ENCODE measurements at regions not wholly inside any gene's neighbourhood (a gene's known extent, or its start where the extent isn't known, plus 50 kb on each side); places are given as distances from the start of the nearest gene placed in this dataset.

DNA sequence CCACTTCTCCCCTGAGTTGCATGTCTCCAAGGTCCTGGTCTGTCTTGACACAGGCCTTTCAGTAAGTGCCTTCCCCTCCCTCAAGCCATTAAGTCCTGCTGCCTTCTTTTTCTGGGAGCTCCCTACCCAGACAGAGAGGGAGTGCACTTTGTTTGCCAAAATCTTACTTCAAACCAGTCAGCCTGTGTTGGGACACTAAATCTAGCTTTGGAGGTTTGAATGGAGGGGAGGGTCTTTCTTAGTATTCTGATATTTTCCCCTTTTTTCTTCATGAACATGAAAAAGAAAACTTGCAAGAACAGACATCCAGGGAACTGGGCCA is 170.7 kb upstream of the PMEPA1 start:
- H3K27ac ChIP-seq (ENCODE audit: control insufficient read depth, insufficient read depth, low read length) = no peak overlapping the region
- no peak for DNase-seq (ENCODE audit: low read depth, low spot score)

DNA sequence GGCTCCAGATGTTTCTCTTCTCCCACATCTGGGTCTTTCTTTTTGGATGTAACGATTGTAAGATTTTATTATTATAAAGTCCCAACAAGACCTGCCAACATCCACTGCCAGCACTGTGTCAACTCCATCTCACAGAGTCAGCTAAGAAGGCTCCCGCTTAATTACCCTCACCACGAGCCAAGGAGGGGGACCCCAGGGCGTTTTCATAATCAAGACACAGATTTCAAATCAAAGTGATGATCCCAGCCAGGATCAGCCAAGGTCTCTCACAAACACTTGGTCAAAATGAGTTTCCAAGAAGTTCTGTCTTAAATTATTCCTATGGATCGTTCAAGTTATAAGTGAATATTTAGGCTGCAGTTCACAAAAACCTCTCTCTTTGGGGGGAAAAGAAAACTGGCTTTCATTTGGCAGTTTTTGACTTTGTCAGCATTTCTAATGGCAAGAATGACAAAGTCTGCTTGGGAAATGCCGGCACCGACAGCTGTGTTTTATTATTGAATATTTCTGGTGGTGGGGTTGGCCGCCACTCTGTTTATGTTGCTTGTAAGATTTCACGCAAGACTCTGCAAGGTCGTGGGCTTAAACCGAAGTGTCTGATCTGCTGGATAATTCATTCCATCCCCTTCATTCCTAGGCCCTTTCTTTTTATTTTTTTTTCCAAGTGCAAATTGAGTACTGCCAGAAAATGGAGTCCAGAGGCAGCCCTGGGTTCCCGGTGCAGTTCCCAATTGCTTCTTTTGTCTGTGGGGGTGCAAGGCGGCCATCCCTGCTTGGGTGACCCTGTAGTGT is 170.2 kb upstream of the PMEPA1 start:
- H3K9me1 ChIP-seq (ENCODE audit: control insufficient read depth, extremely low read depth, insufficient read depth, low read length) = no peaks in the 10 kb centered on the region
- H3K9ac ChIP-seq (ENCODE audit: control insufficient read depth, extremely low read depth, insufficient read depth, low read length) = no peak overlapping the region
- H3K9me3 ChIP-seq (ENCODE audit: control insufficient read depth, low read depth, low read length) = no peaks in the 10 kb centered on the region
- no peak overlapping the region for H3K4me3 ChIP-seq (ENCODE audit: control insufficient read depth in 2 of 3, extremely low read depth in 1 of 3, insufficient read depth in 2 of 3, low read depth in 1 of 3, low read length in 3 of 3)
- no peak overlapping the region for H3K27ac ChIP-seq (ENCODE audit: control insufficient read depth, insufficient read depth, low read length)
- DNase-seq (ENCODE audit: low read depth, low spot score) (no peak), FAIRE-seq (no peak)
- no peak overlapping the region for H2AFZ ChIP-seq (ENCODE audit: control insufficient read depth, low read length)
- H3K4me1 ChIP-seq (ENCODE audit: control insufficient read depth, extremely low read depth, insufficient read depth, low read length) = no peaks in the 10 kb centered on the region
- no peak overlapping the region for H3K4me2 ChIP-seq (ENCODE audit: control insufficient read depth, extremely low read depth, insufficient read depth, low read depth, low read length)
- peaks cover 5% of the 10 kb centered on the region for H4K20me1 ChIP-seq (ENCODE audit: control insufficient read depth, extremely low read depth, insufficient read depth, low read length)
- no peaks in the 10 kb centered on the region for H3K36me3 ChIP-seq (ENCODE audit: control insufficient read depth in 2 of 2, extremely low read depth in 1 of 2, insufficient read depth in 2 of 2, low read length in 2 of 2)
- dilution Hi-C loops (cut with MboI; ENCODE audit: extremely low pct_ligation_motif_present, low sequenced_read_pairs) = no loop called here
- peak; percentile 49 for TF ChIP-seq EZH2 (IDR thresholded peaks at IDR 0.05; ENCODE audit: low read length)
- TF ChIP-seq, protein P1, sequence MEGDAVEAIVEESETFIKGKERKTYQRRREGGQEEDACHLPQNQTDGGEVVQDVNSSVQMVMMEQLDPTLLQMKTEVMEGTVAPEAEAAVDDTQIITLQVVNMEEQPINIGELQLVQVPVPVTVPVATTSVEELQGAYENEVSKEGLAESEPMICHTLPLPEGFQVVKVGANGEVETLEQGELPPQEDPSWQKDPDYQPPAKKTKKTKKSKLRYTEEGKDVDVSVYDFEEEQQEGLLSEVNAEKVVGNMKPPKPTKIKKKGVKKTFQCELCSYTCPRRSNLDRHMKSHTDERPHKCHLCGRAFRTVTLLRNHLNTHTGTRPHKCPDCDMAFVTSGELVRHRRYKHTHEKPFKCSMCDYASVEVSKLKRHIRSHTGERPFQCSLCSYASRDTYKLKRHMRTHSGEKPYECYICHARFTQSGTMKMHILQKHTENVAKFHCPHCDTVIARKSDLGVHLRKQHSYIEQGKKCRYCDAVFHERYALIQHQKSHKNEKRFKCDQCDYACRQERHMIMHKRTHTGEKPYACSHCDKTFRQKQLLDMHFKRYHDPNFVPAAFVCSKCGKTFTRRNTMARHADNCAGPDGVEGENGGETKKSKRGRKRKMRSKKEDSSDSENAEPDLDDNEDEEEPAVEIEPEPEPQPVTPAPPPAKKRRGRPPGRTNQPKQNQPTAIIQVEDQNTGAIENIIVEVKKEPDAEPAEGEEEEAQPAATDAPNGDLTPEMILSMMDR (optimal IDR thresholded peaks at IDR 0.05 in 1 of 3, IDR thresholded peaks at IDR 0.05 in 1 of 3, conservative IDR thresholded peaks at IDR 0.05 in 1 of 3; ENCODE audit: extremely low read depth in 1 of 3, insufficient read depth in 2 of 3, low read length in 3 of 3) = no peak
- H3K79me2 ChIP-seq (ENCODE audit: control insufficient read depth, insufficient read depth, low read length) = no peaks in the 10 kb centered on the region
- H3K27me3 ChIP-seq (ENCODE audit: control insufficient read depth, extremely low read depth, insufficient read depth, low read length) = peaks cover 70% of the 10 kb centered on the region

More for the DNA sequence above, 170.7 kb upstream of the PMEPA1 start:
- Histone ChIP-seq H3K9ac (ENCODE audit: control insufficient read depth, extremely low read depth, insufficient read depth, low read length) (no peak overlapping the region), H3K27me3 (ENCODE audit: control insufficient read depth, extremely low read depth, insufficient read depth, low read length) (peaks cover 70% of the 10 kb centered on the region), H3K4me3 (ENCODE audit: control insufficient read depth in 2 of 3, extremely low read depth in 1 of 3, insufficient read depth in 2 of 3, low read depth in 1 of 3, low read length in 3 of 3) (no peak overlapping the region), H3K9me1 (ENCODE audit: control insufficient read depth, extremely low read depth, insufficient read depth, low read length) (no peaks in the 10 kb centered on the region), H2AFZ (ENCODE audit: control insufficient read depth, low read length) (no peak overlapping the region), H4K20me1 (ENCODE audit: control insufficient read depth, extremely low read depth, insufficient read depth, low read length) (peaks cover 5% of the 10 kb centered on the region), H3K36me3 (ENCODE audit: control insufficient read depth in 2 of 2, extremely low read depth in 1 of 2, insufficient read depth in 2 of 2, low read length in 2 of 2) (no peaks in the 10 kb centered on the region), H3K4me2 (ENCODE audit: control insufficient read depth, extremely low read depth, insufficient read depth, low read depth, low read length) (no peak overlapping the region), H3K79me2 (ENCODE audit: control insufficient read depth, insufficient read depth, low read length) (no peaks in the 10 kb centered on the region), H3K9me3 (ENCODE audit: control insufficient read depth, low read depth, low read length) (no peaks in the 10 kb centered on the region), H3K4me1 (ENCODE audit: control insufficient read depth, extremely low read depth, insufficient read depth, low read length) (no peaks in the 10 kb centered on the region)
- no peak for TF ChIP-seq EZH2 (IDR thresholded peaks at IDR 0.05; ENCODE audit: low read length)
- TF ChIP-seq, protein P1 (optimal IDR thresholded peaks at IDR 0.05 in 1 of 3, IDR thresholded peaks at IDR 0.05 in 1 of 3, conservative IDR thresholded peaks at IDR 0.05 in 1 of 3; ENCODE audit: extremely low read depth in 1 of 3, insufficient read depth in 2 of 3, low read length in 3 of 3) = no peak
- no peak for FAIRE-seq
- dilution Hi-C loops (cut with MboI; ENCODE audit: extremely low pct_ligation_motif_present, low sequenced_read_pairs) = no loop called here
